ENCODE measurements at regions not wholly inside any gene's neighbourhood (a gene's known extent, or its start where the extent isn't known, plus 50 kb on each side); places are given as distances from the start of the nearest gene placed in this dataset.

- no peaks in the 10 kb centered on the region for H3K27me3 Mint-ChIP-seq
- TF ChIP-seq CTCF (IDR thresholded peaks at IDR 0.05; ENCODE audit: unreplicated experiment), result no peak
- H3K4me1 Mint-ChIP-seq (ENCODE audit: low read depth), result no peaks in the 10 kb centered on the region
- H3K36me3 Mint-ChIP-seq (ENCODE audit: insufficient read depth), result no peaks in the 10 kb centered on the region
- no peak overlapping the region for H3K27ac Mint-ChIP-seq
- peaks cover 7% of the 10 kb centered on the region for H3K9me3 Mint-ChIP-seq (ENCODE audit: low read depth)
- DNase-seq (ENCODE audit: low spot score, unreplicated experiment), result no peak
- H3K4me3 Mint-ChIP-seq (ENCODE audit: low read depth), result no peak overlapping the region
Observed at GRCh38 chr2:2400286-2401038, 69.4 kb upstream of the MYT1L start.

- no peaks in the 10 kb centered on the region for H3K9me3 Mint-ChIP-seq (ENCODE audit: low read depth)
- H3K27ac Mint-ChIP-seq, result no peak overlapping the region
- no peaks in the 10 kb centered on the region for H3K4me1 Mint-ChIP-seq (ENCODE audit: low read depth)
- no peak overlapping the region for H3K4me3 Mint-ChIP-seq (ENCODE audit: low read depth)
- no peak for DNase-seq (ENCODE audit: low spot score, unreplicated experiment)
- H3K36me3 Mint-ChIP-seq (ENCODE audit: insufficient read depth), result no peaks in the 10 kb centered on the region
- H3K27me3 Mint-ChIP-seq, result no peaks in the 10 kb centered on the region
- TF ChIP-seq CTCF (IDR thresholded peaks at IDR 0.05; ENCODE audit: unreplicated experiment), result no peak
Observed at GRCh38 chr2:2399396-2399795, 68.3 kb upstream of the MYT1L start.

- Mint-ChIP-seq H3K9me3 (ENCODE audit: low read depth) (peaks cover 9% of the 10 kb centered on the region), H3K4me1 (ENCODE audit: low read depth) (no peaks in the 10 kb centered on the region), H3K27me3 (no peaks in the 10 kb centered on the region), H3K36me3 (ENCODE audit: insufficient read depth) (no peaks in the 10 kb centered on the region), H3K4me3 (ENCODE audit: low read depth) (no peak overlapping the region), H3K27ac (no peak overlapping the region)
- no peak for TF ChIP-seq CTCF (IDR thresholded peaks at IDR 0.05; ENCODE audit: unreplicated experiment)
- DNase-seq (ENCODE audit: low spot score, unreplicated experiment), result no peak
Observed at GRCh38 chr2:2392332-2392731, 61.3 kb upstream of the MYT1L start.

GRCh38 chr2:2389215-2389614 lies 58.1 kb upstream of the MYT1L start:
- no peak overlapping the region for H3K27ac Mint-ChIP-seq
- H3K27me3 Mint-ChIP-seq, result no peaks in the 10 kb centered on the region
- DNase-seq (ENCODE audit: low spot score, unreplicated experiment), result no peak
- no peaks in the 10 kb centered on the region for H3K4me1 Mint-ChIP-seq (ENCODE audit: low read depth)
- H3K4me3 Mint-ChIP-seq (ENCODE audit: low read depth), result no peak overlapping the region
- no peak for TF ChIP-seq CTCF (IDR thresholded peaks at IDR 0.05; ENCODE audit: unreplicated experiment)
- H3K36me3 Mint-ChIP-seq (ENCODE audit: insufficient read depth), result no peaks in the 10 kb centered on the region
- H3K9me3 Mint-ChIP-seq (ENCODE audit: low read depth), result peaks cover 9% of the 10 kb centered on the region

Measured in progenitor cell of endocrine pancreas (in vitro differentiated cells).